ENCODE measurements at regions not wholly inside any gene's neighbourhood (a gene's known extent, or its start where the extent isn't known, plus 50 kb on each side); places are given as distances from the start of the nearest gene placed in this dataset.

GRCh38 chr4:130163701-130164100 is 1067.7 kb downstream of the C4orf33 start:
- no peak for DNase-seq
- Mint-ChIP-seq H3K4me3 (no peak overlapping the region), H3K27ac (no peak overlapping the region), H3K27me3 (no peaks in the 10 kb centered on the region), H3K9me3 (peaks cover 4 to 20% (median 8%) of the 10 kb centered on the region in 7 donors), H3K36me3 (no peaks in the 10 kb centered on the region), H3K4me1 (no peaks in the 10 kb centered on the region)
- H3K36me3 ChIP-seq (ENCODE audit: control insufficient read depth, insufficient read depth, low read length), result no peaks in the 10 kb centered on the region
- no peaks in the 10 kb centered on the region for H3K27me3 ChIP-seq (ENCODE audit: control insufficient read depth, insufficient read depth, low read length)
- H3K9me3 ChIP-seq (ENCODE audit: control insufficient read depth in 2 of 2, low read length in 2 of 2), result no peaks in the 10 kb centered on the region
- H3K27ac ChIP-seq (ENCODE audit: insufficient read depth, low read length, poor library complexity, severe bottlenecking), result no peak overlapping the region
- ATAC-seq (ENCODE audit: low read depth in 2 of 2), result no peak
- no peak overlapping the region for H3K4me3 ChIP-seq (ENCODE audit: low read depth, low read length)
- H3K4me1 ChIP-seq (ENCODE audit: control insufficient read depth, insufficient read depth, low read length, poor library complexity, severe bottlenecking), result no peaks in the 10 kb centered on the region

DNA sequence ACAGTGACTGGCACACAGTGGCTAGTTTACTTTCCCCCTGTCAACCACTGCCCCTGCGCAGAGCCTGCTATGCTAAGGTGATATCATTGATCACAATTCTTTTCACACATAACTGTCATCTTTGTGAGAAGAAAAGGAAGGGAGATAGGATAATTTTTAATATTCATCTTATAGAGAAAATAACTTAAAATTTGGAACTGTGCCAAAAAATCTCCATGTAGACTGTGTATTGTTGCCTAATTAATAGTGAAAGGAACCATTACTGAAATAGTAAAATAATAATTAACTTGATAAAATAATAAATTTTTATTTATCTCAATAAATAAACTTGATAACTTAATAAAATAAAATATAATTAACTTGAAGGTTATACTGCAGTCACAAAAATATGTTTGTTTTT is 1069.4 kb downstream of the C4orf33 start:
- no peak for DNase-seq
- Histone ChIP-seq H3K4me1 (ENCODE audit: control insufficient read depth, insufficient read depth, low read length, poor library complexity, severe bottlenecking) (no peaks in the 10 kb centered on the region), H3K4me3 (ENCODE audit: low read depth, low read length) (no peak overlapping the region), H3K36me3 (ENCODE audit: control insufficient read depth, insufficient read depth, low read length) (no peaks in the 10 kb centered on the region), H3K27me3 (ENCODE audit: control insufficient read depth, insufficient read depth, low read length) (no peaks in the 10 kb centered on the region), H3K27ac (ENCODE audit: insufficient read depth, low read length, poor library complexity, severe bottlenecking) (no peak overlapping the region), H3K9me3 (ENCODE audit: control insufficient read depth in 2 of 2, low read length in 2 of 2) (no peaks in the 10 kb centered on the region)
- Mint-ChIP-seq H3K4me3 (no peak overlapping the region), H3K27ac (no peak overlapping the region), H3K9me3 (peaks cover 2 to 17% (median 5%) of the 10 kb centered on the region in 7 donors), H3K4me1 (no peaks in the 10 kb centered on the region), H3K27me3 (no peaks in the 10 kb centered on the region), H3K36me3 (no peaks in the 10 kb centered on the region)
- no peak for ATAC-seq (ENCODE audit: low read depth in 2 of 2)

DNA sequence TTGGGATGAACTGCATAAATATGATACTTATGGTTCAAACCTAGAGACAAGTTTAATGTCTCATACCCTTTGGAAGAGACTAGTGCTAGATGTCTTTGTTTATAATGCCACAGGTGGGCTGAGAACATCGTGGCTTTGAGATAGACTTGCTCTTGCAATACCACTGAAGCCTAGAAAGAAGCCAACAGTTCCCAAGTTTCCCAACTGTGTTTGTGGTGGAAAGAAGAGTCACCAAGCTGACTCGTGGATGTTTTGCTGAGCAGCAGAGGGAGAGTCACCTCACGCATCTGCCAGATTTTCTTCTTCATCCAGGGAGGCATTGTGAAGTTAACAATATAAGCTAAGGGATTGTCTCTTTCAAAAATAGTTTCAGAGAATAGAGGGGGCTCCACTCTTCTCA is 1076.2 kb downstream of the C4orf33 start:
- DNase-seq (no peak), ATAC-seq (ENCODE audit: low read depth in 2 of 2) (no peak)
- Mint-ChIP-seq H3K4me3 (no peak overlapping the region), H3K4me1 (no peaks in the 10 kb centered on the region), H3K9me3 (peaks cover 0 to 15% (median 3%) of the 10 kb centered on the region in 7 donors), H3K27me3 (no peaks in the 10 kb centered on the region), H3K27ac (no peak overlapping the region), H3K36me3 (no peaks in the 10 kb centered on the region)
- Histone ChIP-seq H3K27me3 (ENCODE audit: control insufficient read depth, insufficient read depth, low read length) (no peaks in the 10 kb centered on the region), H3K9me3 (ENCODE audit: control insufficient read depth in 2 of 2, low read length in 2 of 2) (peaks cover 0 to 2% of the 10 kb centered on the region in 2 experiments), H3K36me3 (ENCODE audit: control insufficient read depth, insufficient read depth, low read length) (no peaks in the 10 kb centered on the region), H3K27ac (ENCODE audit: insufficient read depth, low read length, poor library complexity, severe bottlenecking) (no peak overlapping the region), H3K4me3 (ENCODE audit: low read depth, low read length) (no peak overlapping the region), H3K4me1 (ENCODE audit: control insufficient read depth, insufficient read depth, low read length, poor library complexity, severe bottlenecking) (no peaks in the 10 kb centered on the region)

DNA sequence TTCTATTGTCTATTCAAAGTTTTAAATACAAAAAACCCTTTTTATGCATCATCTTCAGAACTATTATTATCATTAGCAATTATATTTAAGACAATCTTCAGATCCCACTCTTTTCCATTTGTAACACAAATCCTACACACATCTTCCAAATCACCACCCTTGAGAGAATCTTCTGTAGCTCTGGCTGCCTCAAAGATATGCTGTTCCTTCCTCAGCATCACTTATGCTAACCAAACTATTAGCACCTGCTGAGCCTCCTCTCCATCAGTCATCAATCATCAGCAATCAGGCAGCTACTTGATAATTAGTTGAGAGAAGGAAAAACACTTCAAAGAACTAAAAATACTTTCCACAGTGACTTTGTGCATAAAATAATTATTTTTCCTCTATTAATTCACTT is 1082.2 kb downstream of the C4orf33 start:
- no peak overlapping the region for H3K4me3 Mint-ChIP-seq
- no peak for ATAC-seq (ENCODE audit: low read depth in 2 of 2)
- no peak overlapping the region for H3K27ac ChIP-seq (ENCODE audit: insufficient read depth, low read length, poor library complexity, severe bottlenecking)
- H3K36me3 Mint-ChIP-seq, result no peaks in the 10 kb centered on the region
- H3K27ac Mint-ChIP-seq, result no peak overlapping the region
- H3K4me1 ChIP-seq (ENCODE audit: control insufficient read depth, insufficient read depth, low read length, poor library complexity, severe bottlenecking), result no peaks in the 10 kb centered on the region
- H3K27me3 Mint-ChIP-seq, result no peaks in the 10 kb centered on the region
- no peaks in the 10 kb centered on the region for H3K36me3 ChIP-seq (ENCODE audit: control insufficient read depth, insufficient read depth, low read length)
- H3K4me1 Mint-ChIP-seq, result no peaks in the 10 kb centered on the region
- DNase-seq, result no peak
- H3K4me3 ChIP-seq (ENCODE audit: low read depth, low read length), result no peak overlapping the region
- H3K9me3 ChIP-seq (ENCODE audit: control insufficient read depth in 2 of 2, low read length in 2 of 2), result peaks cover 0 to 2% of the 10 kb centered on the region in 2 experiments
- H3K27me3 ChIP-seq (ENCODE audit: control insufficient read depth, insufficient read depth, low read length), result no peaks in the 10 kb centered on the region
- H3K9me3 Mint-ChIP-seq, result peaks cover 0 to 12% (median under 1%) of the 10 kb centered on the region in 7 donors

DNA sequence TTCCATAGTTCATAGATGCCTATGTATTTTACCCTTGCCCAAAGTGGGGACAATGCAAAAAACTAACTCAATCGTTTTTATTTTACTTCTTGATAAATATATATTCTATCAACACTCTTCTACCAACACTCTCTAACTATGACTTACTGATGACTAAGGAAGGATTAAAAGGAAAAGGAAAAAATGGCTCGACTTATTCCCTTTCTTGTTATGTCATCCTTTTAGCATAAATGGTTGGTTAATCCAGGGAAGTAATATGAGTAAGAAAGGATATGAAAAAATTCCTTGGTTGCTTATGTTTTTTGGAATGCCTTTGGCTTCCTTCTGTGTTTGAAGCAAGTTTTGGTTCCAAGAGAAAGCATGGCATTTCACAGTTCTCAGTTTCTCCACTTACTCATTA is 1087.1 kb downstream of the C4orf33 start:
- Mint-ChIP-seq H3K4me1 (no peaks in the 10 kb centered on the region), H3K4me3 (no peak overlapping the region), H3K27ac (no peak overlapping the region), H3K36me3 (no peaks in the 10 kb centered on the region), H3K9me3 (peaks cover 0 to 8% (median 2%) of the 10 kb centered on the region in 7 donors), H3K27me3 (no peaks in the 10 kb centered on the region)
- H3K36me3 ChIP-seq (ENCODE audit: control insufficient read depth, insufficient read depth, low read length), result no peaks in the 10 kb centered on the region
- H3K27me3 ChIP-seq (ENCODE audit: control insufficient read depth, insufficient read depth, low read length), result no peaks in the 10 kb centered on the region
- ATAC-seq (ENCODE audit: low read depth in 2 of 2) (no peak), DNase-seq (no peak)
- H3K4me1 ChIP-seq (ENCODE audit: control insufficient read depth, insufficient read depth, low read length, poor library complexity, severe bottlenecking), result no peaks in the 10 kb centered on the region
- H3K4me3 ChIP-seq (ENCODE audit: low read depth, low read length), result no peak overlapping the region
- H3K27ac ChIP-seq (ENCODE audit: insufficient read depth, low read length, poor library complexity, severe bottlenecking), result no peak overlapping the region
- no peaks in the 10 kb centered on the region for H3K9me3 ChIP-seq (ENCODE audit: control insufficient read depth in 2 of 2, low read length in 2 of 2)

- H3K9me3 Mint-ChIP-seq, result peaks cover 0 to 9% (median 3%) of the 10 kb centered on the region in 7 donors
- Histone ChIP-seq H3K27me3 (ENCODE audit: control insufficient read depth, insufficient read depth, low read length) (no peaks in the 10 kb centered on the region), H3K4me1 (ENCODE audit: control insufficient read depth, insufficient read depth, low read length, poor library complexity, severe bottlenecking) (no peaks in the 10 kb centered on the region), H3K4me3 (ENCODE audit: low read depth, low read length) (no peak overlapping the region), H3K27ac (ENCODE audit: insufficient read depth, low read length, poor library complexity, severe bottlenecking) (no peak overlapping the region), H3K36me3 (ENCODE audit: control insufficient read depth, insufficient read depth, low read length) (no peaks in the 10 kb centered on the region), H3K9me3 (ENCODE audit: control insufficient read depth in 2 of 2, low read length in 2 of 2) (no peaks in the 10 kb centered on the region)
- ATAC-seq (ENCODE audit: low read depth in 2 of 2) (no peak), DNase-seq (no peak)
- H3K4me3 Mint-ChIP-seq, result no peak overlapping the region
- no peaks in the 10 kb centered on the region for H3K27me3 Mint-ChIP-seq
- H3K36me3 Mint-ChIP-seq, result no peaks in the 10 kb centered on the region
- no peaks in the 10 kb centered on the region for H3K4me1 Mint-ChIP-seq
- no peak overlapping the region for H3K27ac Mint-ChIP-seq
Observed at GRCh38 chr4:130183766-130184165, 1087.8 kb downstream of the C4orf33 start.

GRCh38 chr4:130185123-130185522 is 1089.2 kb downstream of the C4orf33 start:
- peaks cover 0 to 13% (median 6%) of the 10 kb centered on the region in 7 donors for H3K9me3 Mint-ChIP-seq
- no peak overlapping the region for H3K4me3 Mint-ChIP-seq
- Histone ChIP-seq H3K36me3 (ENCODE audit: control insufficient read depth, insufficient read depth, low read length) (no peaks in the 10 kb centered on the region), H3K27ac (ENCODE audit: insufficient read depth, low read length, poor library complexity, severe bottlenecking) (no peak overlapping the region), H3K9me3 (ENCODE audit: control insufficient read depth in 2 of 2, low read length in 2 of 2) (no peaks in the 10 kb centered on the region), H3K4me3 (ENCODE audit: low read depth, low read length) (no peak overlapping the region), H3K4me1 (ENCODE audit: control insufficient read depth, insufficient read depth, low read length, poor library complexity, severe bottlenecking) (no peaks in the 10 kb centered on the region), H3K27me3 (ENCODE audit: control insufficient read depth, insufficient read depth, low read length) (no peaks in the 10 kb centered on the region)
- H3K4me1 Mint-ChIP-seq, result no peaks in the 10 kb centered on the region
- H3K36me3 Mint-ChIP-seq, result no peaks in the 10 kb centered on the region
- H3K27me3 Mint-ChIP-seq, result no peaks in the 10 kb centered on the region
- DNase-seq (no peak), ATAC-seq (ENCODE audit: low read depth in 2 of 2) (no peak)
- no peak overlapping the region for H3K27ac Mint-ChIP-seq

- Mint-ChIP-seq H3K4me3 (no peak overlapping the region), H3K27me3 (no peaks in the 10 kb centered on the region), H3K36me3 (no peaks in the 10 kb centered on the region), H3K4me1 (peaks cover 0 to under 1% (median 0%) of the 10 kb centered on the region in 4 donors), H3K9me3 (peaks cover 3 to 16% (median 4%) of the 10 kb centered on the region in 7 donors), H3K27ac (no peak overlapping the region)
- no peak overlapping the region for H3K4me3 ChIP-seq (ENCODE audit: low read depth, low read length)
- H3K27me3 ChIP-seq (ENCODE audit: control insufficient read depth, insufficient read depth, low read length), result no peaks in the 10 kb centered on the region
- DNase-seq (no peak), ATAC-seq (ENCODE audit: low read depth in 2 of 2) (no peak)
- no peaks in the 10 kb centered on the region for H3K4me1 ChIP-seq (ENCODE audit: control insufficient read depth, insufficient read depth, low read length, poor library complexity, severe bottlenecking)
- H3K27ac ChIP-seq (ENCODE audit: insufficient read depth, low read length, poor library complexity, severe bottlenecking), result no peak overlapping the region
- H3K36me3 ChIP-seq (ENCODE audit: control insufficient read depth, insufficient read depth, low read length), result no peaks in the 10 kb centered on the region
- no peaks in the 10 kb centered on the region for H3K9me3 ChIP-seq (ENCODE audit: control insufficient read depth in 2 of 2, low read length in 2 of 2)
Observed at GRCh38 chr4:130186931-130187330, 1091.0 kb downstream of the C4orf33 start.

Data from CD4-positive, CD25-positive, alpha-beta regulatory T cell (primary cell).